Neural cell (in vitro differentiated cells): ENCODE measurements at regions not wholly inside any gene's neighbourhood (a gene's known extent, or its start where the extent isn't known, plus 50 kb on each side); places are given as distances from the start of the nearest gene placed in this dataset.
A peak's percentile ranks its signal among the peaks of the same experiment; 100 is the strongest.

Source experiments
- H2AFZ ChIP-seq: fragments of 200-600, 300-800 bp; sonication (generic), shearing (Covaris generic); 2 replicates; pipeline ENCODE4 v1.6.0; 2014; ENCODE audit warnings: low read depth, mild to moderate bottlenecking, antibody characterized with exemption, low read length, moderate library complexity
- H3F3A ChIP-seq: fragments of 200-600 bp; shearing (Covaris generic); 2 replicates; pipeline ENCODE4 v1.6.1; 2016; ENCODE audit warnings: mild to moderate bottlenecking, moderate library complexity, mixed read lengths, antibody characterized with exemption, low read length; ENCODE audit not compliant: insufficient read depth, poor library complexity, severe bottlenecking
- H3K27ac ChIP-seq: fragments of 200-600, 300-800 bp; sonication (generic), shearing (Covaris generic); 2 replicates; pipeline ENCODE4 v1.5.1; 2014; ENCODE audit warnings: mild to moderate bottlenecking, low read length, moderate library complexity
- H3K27me3 ChIP-seq: fragments of 300-800, 200-600 bp; sonication (generic), shearing (Covaris generic); 2 replicates; pipeline ENCODE4 v1.6.0; 2014; ENCODE audit warnings: mild to moderate bottlenecking, low read depth, low read length, moderate library complexity; ENCODE audit not compliant: insufficient read depth
- H3K36me3 ChIP-seq: fragments of 300-800, 200-600 bp; sonication (generic), shearing (Covaris generic); 2 replicates; pipeline ENCODE4 v1.5.1; 2014; ENCODE audit warnings: mild to moderate bottlenecking, antibody characterized with exemption, low read length, moderate library complexity; ENCODE audit not compliant: insufficient read depth
- H3K4me2 ChIP-seq: fragments of 300-800, 200-600 bp; sonication (generic), shearing (Covaris generic); 2 replicates; pipeline ENCODE4 v1.6.0; 2014; ENCODE audit warnings: mild to moderate bottlenecking, low read length
- H3K4me3 ChIP-seq: fragments of 300-800, 200-600 bp; sonication (generic), shearing (Covaris generic); 2 replicates; pipeline ENCODE4 v1.5.1; 2014; ENCODE audit warnings: mild to moderate bottlenecking, low read length, moderate library complexity
- H3K79me2 ChIP-seq: fragments of 200-600 bp; shearing (Covaris generic); replicated peaks from 2 replicates; pipeline ENCODE4 v1.6.0; 2014; ENCODE audit warnings: mild to moderate bottlenecking, low read length, moderate library complexity; ENCODE audit not compliant: insufficient read depth
- H3K9ac ChIP-seq: fragments of 300-800, 200-600 bp; sonication (generic), shearing (Covaris generic); 2 replicates; pipeline ENCODE4 v1.6.1; 2016; ENCODE audit warnings: mild to moderate bottlenecking, low read length, mixed read lengths
- H3K9me2 ChIP-seq: fragments of 200-600 bp; shearing (Covaris generic); 2 replicates; pipeline ENCODE4 v1.6.1; 2016; ENCODE audit warnings: mild to moderate bottlenecking, low read length, mixed read lengths; ENCODE audit not compliant: insufficient read depth
- H3K9me3 ChIP-seq: fragments of 200-600, 300-800 bp; sonication (generic), shearing (Covaris generic); 2 replicates; pipeline ENCODE4 v1.6.1; 2016; ENCODE audit warnings: mild to moderate bottlenecking, mixed run types, low read length, moderate library complexity, mixed read lengths
- H4K20me1 ChIP-seq: fragments of 200-600 bp; shearing (Covaris generic); 2 replicates; pipeline ENCODE4 v1.6.1; 2016; ENCODE audit warnings: mild to moderate bottlenecking, mixed run types; ENCODE audit not compliant: insufficient read depth
- POLR2AphosphoS5 ChIP-seq: IDR thresholded peaks from 2 replicates; pipeline ENCODE4 v1.6.1; 2012
- RAD21 ChIP-seq: fragments of 450-650 bp; conservative IDR thresholded peaks from 2 replicates; pipeline ENCODE4 v1.6.1; 2014; ENCODE audit warnings: antibody characterized with exemption, mild to moderate bottlenecking, moderate library complexity
- SMC3 ChIP-seq: fragments of 450-650 bp; conservative IDR thresholded peaks from 2 replicates; pipeline ENCODE4 v1.6.1; 2014; ENCODE audit warnings: antibody characterized with exemption, mild to moderate bottlenecking, moderate library complexity; ENCODE audit not compliant: poor library complexity
- TAF1 ChIP-seq: IDR thresholded peaks from 2 replicates; pipeline ENCODE4 v1.6.1; 2012; ENCODE audit warnings: low read depth
- TF ChIP-seq, protein P1 (sequence below): fragments of 450-650 bp; IDR thresholded peaks from 2 replicates; pipeline ENCODE4 v1.5.1; 2014; ENCODE audit warnings: antibody characterized with exemption, mild to moderate bottlenecking, moderate library complexity; ENCODE audit not compliant: poor library complexity, severe bottlenecking
- TF ChIP-seq, protein P2 (sequence below): IDR thresholded peaks from 2 replicates; pipeline ENCODE4 v1.6.1; 2012; ENCODE audit warnings: borderline replicate concordance

DNA sequence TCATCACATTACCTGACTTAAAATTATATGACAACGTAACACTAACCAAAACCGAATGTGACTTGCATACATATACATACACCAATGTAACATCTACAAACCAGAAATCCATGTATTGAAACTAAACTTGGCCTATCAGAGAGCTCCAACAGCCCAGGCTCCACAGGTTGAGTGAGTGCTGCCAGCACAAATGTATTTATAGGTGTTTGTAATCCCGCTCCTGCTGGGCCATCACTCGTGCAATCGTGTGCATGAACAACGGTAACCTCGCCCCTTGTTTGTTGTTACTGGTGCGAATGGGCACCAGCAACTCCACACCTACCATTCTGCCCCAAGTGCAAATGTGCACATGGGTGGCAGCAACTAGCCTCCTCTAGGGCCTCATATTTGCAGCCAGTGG lies 165.7 kb upstream of the XIST start (continued):
- TF ChIP-seq, protein P1, sequence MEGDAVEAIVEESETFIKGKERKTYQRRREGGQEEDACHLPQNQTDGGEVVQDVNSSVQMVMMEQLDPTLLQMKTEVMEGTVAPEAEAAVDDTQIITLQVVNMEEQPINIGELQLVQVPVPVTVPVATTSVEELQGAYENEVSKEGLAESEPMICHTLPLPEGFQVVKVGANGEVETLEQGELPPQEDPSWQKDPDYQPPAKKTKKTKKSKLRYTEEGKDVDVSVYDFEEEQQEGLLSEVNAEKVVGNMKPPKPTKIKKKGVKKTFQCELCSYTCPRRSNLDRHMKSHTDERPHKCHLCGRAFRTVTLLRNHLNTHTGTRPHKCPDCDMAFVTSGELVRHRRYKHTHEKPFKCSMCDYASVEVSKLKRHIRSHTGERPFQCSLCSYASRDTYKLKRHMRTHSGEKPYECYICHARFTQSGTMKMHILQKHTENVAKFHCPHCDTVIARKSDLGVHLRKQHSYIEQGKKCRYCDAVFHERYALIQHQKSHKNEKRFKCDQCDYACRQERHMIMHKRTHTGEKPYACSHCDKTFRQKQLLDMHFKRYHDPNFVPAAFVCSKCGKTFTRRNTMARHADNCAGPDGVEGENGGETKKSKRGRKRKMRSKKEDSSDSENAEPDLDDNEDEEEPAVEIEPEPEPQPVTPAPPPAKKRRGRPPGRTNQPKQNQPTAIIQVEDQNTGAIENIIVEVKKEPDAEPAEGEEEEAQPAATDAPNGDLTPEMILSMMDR = no peak
- TF ChIP-seq POLR2AphosphoS5 = no peak

DNA sequence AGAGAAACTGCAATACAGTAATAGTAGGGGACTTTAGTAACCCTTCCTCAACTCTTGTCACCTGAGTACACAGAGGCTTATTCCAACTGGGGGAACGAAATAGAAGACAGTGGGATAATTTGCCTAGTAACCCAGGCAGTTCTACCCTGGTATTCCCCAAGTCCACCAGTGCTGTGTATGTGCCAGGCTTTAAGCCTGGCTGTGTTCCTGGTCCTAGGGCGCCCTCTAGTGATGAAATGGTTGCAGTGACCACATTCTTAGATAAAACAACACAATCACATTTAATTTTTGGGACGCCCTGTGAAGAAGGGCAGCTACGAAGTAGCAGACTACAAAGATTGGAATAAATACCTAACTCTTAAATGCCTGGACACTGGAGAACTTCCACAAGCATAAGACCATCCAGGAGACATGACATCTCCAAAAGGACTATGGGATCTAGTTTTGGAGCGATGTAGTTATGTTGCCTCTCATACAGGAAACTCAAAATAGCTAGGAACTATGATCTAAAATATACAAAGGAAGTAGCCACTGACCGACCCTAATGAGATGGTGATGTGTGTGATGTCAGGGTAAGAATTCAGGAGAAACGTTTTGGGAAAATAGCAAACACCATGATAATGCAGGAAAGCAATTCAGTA lies 163.0 kb upstream of the XIST start:
- H3K9me2 ChIP-seq = no peaks in the 10 kb centered on the region
- TF ChIP-seq POLR2AphosphoS5 (no peak), RAD21 (peak; percentile 75), SMC3 (peak; percentile 67), TAF1 (no peak)
- TF ChIP-seq, protein P1 = peak; percentile 71
- TF ChIP-seq, protein P2, sequence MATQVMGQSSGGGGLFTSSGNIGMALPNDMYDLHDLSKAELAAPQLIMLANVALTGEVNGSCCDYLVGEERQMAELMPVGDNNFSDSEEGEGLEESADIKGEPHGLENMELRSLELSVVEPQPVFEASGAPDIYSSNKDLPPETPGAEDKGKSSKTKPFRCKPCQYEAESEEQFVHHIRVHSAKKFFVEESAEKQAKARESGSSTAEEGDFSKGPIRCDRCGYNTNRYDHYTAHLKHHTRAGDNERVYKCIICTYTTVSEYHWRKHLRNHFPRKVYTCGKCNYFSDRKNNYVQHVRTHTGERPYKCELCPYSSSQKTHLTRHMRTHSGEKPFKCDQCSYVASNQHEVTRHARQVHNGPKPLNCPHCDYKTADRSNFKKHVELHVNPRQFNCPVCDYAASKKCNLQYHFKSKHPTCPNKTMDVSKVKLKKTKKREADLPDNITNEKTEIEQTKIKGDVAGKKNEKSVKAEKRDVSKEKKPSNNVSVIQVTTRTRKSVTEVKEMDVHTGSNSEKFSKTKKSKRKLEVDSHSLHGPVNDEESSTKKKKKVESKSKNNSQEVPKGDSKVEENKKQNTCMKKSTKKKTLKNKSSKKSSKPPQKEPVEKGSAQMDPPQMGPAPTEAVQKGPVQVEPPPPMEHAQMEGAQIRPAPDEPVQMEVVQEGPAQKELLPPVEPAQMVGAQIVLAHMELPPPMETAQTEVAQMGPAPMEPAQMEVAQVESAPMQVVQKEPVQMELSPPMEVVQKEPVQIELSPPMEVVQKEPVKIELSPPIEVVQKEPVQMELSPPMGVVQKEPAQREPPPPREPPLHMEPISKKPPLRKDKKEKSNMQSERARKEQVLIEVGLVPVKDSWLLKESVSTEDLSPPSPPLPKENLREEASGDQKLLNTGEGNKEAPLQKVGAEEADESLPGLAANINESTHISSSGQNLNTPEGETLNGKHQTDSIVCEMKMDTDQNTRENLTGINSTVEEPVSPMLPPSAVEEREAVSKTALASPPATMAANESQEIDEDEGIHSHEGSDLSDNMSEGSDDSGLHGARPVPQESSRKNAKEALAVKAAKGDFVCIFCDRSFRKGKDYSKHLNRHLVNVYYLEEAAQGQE = no peak
- no peaks in the 10 kb centered on the region for H3K27me3 ChIP-seq
- H3F3A ChIP-seq = no peaks in the 10 kb centered on the region
- no peaks in the 10 kb centered on the region for H3K9me3 ChIP-seq
- H3K79me2 ChIP-seq = no peaks in the 10 kb centered on the region
- H3K36me3 ChIP-seq = no peaks in the 10 kb centered on the region
- H2AFZ ChIP-seq = no peak overlapping the region
- no peaks in the 10 kb centered on the region for H4K20me1 ChIP-seq
- H3K4me2 ChIP-seq = no peak overlapping the region
- H3K4me3 ChIP-seq = no peak overlapping the region
- no peak overlapping the region for H3K9ac ChIP-seq
- H3K27ac ChIP-seq = no peak overlapping the region

- no peaks in the 10 kb centered on the region for H3K27me3 ChIP-seq
- H3K27ac ChIP-seq = no peak overlapping the region
- H2AFZ ChIP-seq = no peak overlapping the region
- no peaks in the 10 kb centered on the region for H3K9me2 ChIP-seq
- no peaks in the 10 kb centered on the region for H3K79me2 ChIP-seq
- H3K9me3 ChIP-seq = no peaks in the 10 kb centered on the region
- H3K4me3 ChIP-seq = no peak overlapping the region
- H4K20me1 ChIP-seq = no peaks in the 10 kb centered on the region
- H3F3A ChIP-seq = no peaks in the 10 kb centered on the region
- no peak overlapping the region for H3K4me2 ChIP-seq
- no peaks in the 10 kb centered on the region for H3K36me3 ChIP-seq
- TF ChIP-seq SMC3 (no peak), RAD21 (no peak)
- TF ChIP-seq, protein P1 = no peak
- H3K9ac ChIP-seq = no peak overlapping the region
Measured at GRCh38 chrX:74009041-74009440, 156.5 kb upstream of the XIST start.
